Epithelial cell of proximal tubule (primary cell): ENCODE measurements at regions not wholly inside any gene's neighbourhood (a gene's known extent, or its start where the extent isn't known, plus 50 kb on each side); places are given as distances from the start of the nearest gene placed in this dataset.

Experiments used
- DNase-seq: peaks from one replicate; pipeline ENCODE4 v3.0.0-alpha.2; 2011; ENCODE audit warnings: low read depth
- H3K4me3 ChIP-seq: 2 replicates; pipeline ENCODE4 v1.5.1; 2011; ENCODE audit warnings: low read depth, mild to moderate bottlenecking, low read length
- TF ChIP-seq, protein P1 (sequence below): conservative IDR thresholded peaks from 2 replicates; pipeline ENCODE4 v1.5.1; 2012; ENCODE audit warnings: low read depth, mild to moderate bottlenecking, low read length

DNA sequence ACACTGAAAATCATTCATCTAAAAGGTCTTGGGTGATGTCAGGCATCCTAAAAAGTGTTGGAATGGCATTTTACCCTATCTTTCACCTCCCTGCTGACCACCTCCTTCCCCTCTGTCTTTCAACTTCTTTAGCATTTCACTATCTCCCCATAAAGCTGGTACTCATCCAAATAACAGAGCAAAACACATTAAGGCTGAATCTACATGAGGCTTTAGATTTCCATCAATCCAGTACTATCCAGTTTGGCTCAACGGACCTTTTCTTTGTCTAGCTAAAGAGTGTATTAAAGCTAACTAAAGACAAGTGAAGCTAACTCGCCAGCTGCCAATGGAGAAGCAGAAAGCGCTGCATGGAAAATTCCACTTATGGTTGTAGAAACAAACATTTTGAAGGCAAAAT, 122.5 kb upstream of the NCKAP5 start:
- TF ChIP-seq, protein P1, sequence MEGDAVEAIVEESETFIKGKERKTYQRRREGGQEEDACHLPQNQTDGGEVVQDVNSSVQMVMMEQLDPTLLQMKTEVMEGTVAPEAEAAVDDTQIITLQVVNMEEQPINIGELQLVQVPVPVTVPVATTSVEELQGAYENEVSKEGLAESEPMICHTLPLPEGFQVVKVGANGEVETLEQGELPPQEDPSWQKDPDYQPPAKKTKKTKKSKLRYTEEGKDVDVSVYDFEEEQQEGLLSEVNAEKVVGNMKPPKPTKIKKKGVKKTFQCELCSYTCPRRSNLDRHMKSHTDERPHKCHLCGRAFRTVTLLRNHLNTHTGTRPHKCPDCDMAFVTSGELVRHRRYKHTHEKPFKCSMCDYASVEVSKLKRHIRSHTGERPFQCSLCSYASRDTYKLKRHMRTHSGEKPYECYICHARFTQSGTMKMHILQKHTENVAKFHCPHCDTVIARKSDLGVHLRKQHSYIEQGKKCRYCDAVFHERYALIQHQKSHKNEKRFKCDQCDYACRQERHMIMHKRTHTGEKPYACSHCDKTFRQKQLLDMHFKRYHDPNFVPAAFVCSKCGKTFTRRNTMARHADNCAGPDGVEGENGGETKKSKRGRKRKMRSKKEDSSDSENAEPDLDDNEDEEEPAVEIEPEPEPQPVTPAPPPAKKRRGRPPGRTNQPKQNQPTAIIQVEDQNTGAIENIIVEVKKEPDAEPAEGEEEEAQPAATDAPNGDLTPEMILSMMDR = no peak
- no peak overlapping the region for H3K4me3 ChIP-seq
- no peak for DNase-seq

DNA sequence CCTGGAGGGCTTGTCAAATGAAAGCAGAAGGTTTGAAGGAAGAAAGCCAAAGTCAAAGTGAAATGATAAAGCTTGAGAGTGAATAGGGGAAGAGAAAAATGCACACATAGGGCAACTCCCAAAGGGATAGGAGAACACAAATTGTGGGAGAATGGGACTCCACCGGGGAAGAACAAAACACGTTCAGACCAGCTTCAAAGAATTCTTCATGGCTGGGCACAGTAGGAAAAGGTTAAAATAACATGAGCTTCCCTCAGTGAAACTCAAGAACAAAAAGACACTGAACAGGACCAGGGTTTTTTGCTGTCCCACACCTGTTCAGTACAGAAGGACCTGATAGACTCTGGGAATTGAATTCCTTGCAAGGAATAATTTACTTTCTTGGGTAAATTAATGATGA, 123.1 kb upstream of the NCKAP5 start:
- DNase-seq = no peak
- no peak overlapping the region for H3K4me3 ChIP-seq
- TF ChIP-seq, protein P1 = no peak

DNA sequence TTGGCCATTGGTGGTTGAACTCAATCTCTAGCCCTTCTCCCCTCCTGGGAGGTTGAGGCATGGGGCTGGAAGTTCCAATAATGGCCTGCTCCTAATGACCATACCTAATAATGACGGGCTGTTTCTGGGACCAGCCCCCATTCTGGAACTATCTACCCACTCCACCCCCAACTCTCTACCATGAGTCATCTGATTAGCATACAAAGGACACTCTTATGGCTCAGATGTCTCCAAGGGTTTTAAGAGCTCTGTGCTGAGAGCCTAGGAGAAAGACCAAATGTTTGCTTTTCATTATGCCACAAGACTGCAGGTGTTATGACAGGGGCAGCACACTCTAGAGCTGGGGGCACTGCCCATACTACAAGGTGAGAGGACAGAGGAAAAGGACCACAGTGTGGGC, 137.0 kb upstream of the NCKAP5 start:
- TF ChIP-seq, protein P1 = no peak
- no peak for DNase-seq

DNA sequence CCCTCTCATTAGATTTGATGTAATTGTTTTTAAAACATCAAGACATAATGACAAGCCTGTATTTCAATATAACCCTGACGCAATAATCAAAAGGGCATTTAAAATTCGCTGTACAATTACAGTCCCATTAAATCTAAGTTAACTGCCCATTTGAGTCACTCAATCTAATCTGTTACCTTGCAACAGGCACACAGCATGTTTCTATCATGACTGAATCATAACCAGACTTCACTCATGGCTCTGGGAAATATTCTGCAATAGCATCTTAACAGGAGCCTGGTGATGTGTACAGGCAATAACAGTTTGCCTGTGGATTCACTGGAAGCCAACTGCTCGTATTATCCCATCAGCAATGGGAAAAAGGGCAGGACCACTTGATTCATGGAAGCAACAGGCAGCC, 142.3 kb upstream of the NCKAP5 start:
- H3K4me3 ChIP-seq = no peak overlapping the region
- DNase-seq = no peak
- TF ChIP-seq, protein P1 = no peak

More for the DNA sequence above, 137.0 kb upstream of the NCKAP5 start:
- no peak overlapping the region for H3K4me3 ChIP-seq

DNA sequence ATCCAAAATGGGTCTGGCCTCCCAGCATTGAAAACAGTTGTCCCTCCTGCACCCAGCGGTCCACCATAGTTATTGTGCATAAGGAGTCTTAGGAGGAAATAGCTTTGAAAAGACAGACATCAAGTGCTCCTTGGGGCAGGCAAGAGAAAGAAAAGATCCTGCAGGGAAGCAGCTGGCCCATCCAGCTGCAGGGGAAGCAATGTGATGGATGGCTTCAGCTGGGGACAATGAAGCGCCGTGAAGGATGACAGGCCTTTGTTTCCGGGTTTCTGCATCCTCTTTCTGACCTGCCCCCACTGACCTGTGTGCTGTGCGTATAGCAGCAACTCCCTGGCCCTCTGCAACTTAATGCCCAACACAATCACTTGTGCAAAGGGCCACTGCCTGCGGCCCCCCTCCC, 142.9 kb upstream of the NCKAP5 start:
- H3K4me3 ChIP-seq = no peak overlapping the region
- TF ChIP-seq, protein P1 = no peak
- no peak for DNase-seq

DNA sequence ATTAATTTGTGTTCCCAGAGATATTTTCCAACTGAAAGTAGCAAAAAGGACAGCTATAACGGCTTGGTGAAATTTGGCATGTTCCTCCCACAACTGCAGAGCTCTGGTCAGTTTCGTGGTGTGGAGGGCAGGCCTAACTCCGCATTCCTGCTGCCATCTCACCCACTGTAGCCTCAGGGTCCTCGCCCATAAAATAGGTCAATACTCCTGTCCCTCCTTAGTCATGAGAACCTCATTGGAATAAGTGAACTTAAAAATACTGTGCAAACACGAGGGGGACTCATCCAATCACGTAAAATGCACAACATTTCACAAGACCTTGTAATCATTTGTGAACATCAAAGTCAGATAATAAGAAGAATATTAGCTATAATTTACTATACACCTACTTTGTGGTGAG, 143.5 kb upstream of the NCKAP5 start:
- no peak for DNase-seq
- no peak overlapping the region for H3K4me3 ChIP-seq
- TF ChIP-seq, protein P1 = no peak

DNA sequence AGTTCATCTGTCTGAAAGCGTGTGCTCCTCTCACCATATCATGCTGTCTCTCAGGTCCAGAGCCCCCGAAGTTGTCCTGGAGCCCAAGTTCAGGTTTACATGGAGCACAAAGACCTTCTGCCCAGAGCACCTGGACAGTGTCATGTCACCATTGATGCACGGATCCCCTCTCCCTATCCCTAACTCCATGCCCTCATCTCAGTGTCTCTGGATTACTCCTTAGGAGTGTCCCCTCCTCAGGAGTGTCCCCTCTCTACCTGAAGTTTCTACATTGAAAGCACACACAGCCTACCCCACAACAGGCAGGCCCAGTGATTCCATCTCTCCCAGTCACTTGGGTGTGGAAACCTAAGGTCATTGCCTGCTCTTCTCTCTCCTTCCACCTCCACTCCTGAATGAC, 144.1 kb upstream of the NCKAP5 start:
- H3K4me3 ChIP-seq = no peak overlapping the region
- no peak for DNase-seq
- TF ChIP-seq, protein P1 = no peak
